ENCODE measurements at regions not wholly inside any gene's neighbourhood (a gene's known extent, or its start where the extent isn't known, plus 50 kb on each side); places are given as distances from the start of the nearest gene placed in this dataset.

- no peak for TF ChIP-seq CTCF (IDR thresholded peaks at IDR 0.05; ENCODE audit: insufficient read depth, low read length, poor library complexity, severe bottlenecking)
- TF ChIP-seq EZH2phosphoT487 (conservative IDR thresholded peaks at IDR 0.05; ENCODE audit: low read length), result no peak
These were observed 80.5 kb upstream of the CNR1 start for GRCh38 chr6:88246654-88247053.
